MG63 (cell line): ENCODE measurements at regions not wholly inside any gene's neighbourhood (a gene's known extent, or its start where the extent isn't known, plus 50 kb on each side); places are given as distances from the start of the nearest gene placed in this dataset.
"Not testable (repeated sequence)": the region's sequence is repeated elsewhere in the genome, so short reads cannot be mapped to it uniquely, and the experiment has no call there.

Source experiments
- DNase-seq: peaks from one replicate; pipeline ENCODE4 v3.0.0-alpha.2; 2020
- H3K27me3 ChIP-seq: fragments of 250-450 bp; sonication (Bioruptor Pico); 2 replicates; pipeline ENCODE4 v1.5.1; 2020; ENCODE audit warnings: mild to moderate bottlenecking, moderate library complexity
- H3K36me3 ChIP-seq: fragments of 250-450 bp; sonication (Bioruptor Pico); 2 replicates; pipeline ENCODE4 v1.5.1; 2020; ENCODE audit warnings: mild to moderate bottlenecking, moderate library complexity
- H3K4me3 ChIP-seq: fragments of 250-450 bp; sonication (Bioruptor Pico); 2 replicates; pipeline ENCODE4 v1.5.1; 2020; ENCODE audit warnings: mild to moderate bottlenecking, moderate library complexity
- H3K9me3 ChIP-seq: fragments of 250-450 bp; sonication (Bioruptor Pico); 2 replicates; pipeline ENCODE4 v1.5.1; 2020; ENCODE audit warnings: mild to moderate bottlenecking, moderate library complexity

DNA sequence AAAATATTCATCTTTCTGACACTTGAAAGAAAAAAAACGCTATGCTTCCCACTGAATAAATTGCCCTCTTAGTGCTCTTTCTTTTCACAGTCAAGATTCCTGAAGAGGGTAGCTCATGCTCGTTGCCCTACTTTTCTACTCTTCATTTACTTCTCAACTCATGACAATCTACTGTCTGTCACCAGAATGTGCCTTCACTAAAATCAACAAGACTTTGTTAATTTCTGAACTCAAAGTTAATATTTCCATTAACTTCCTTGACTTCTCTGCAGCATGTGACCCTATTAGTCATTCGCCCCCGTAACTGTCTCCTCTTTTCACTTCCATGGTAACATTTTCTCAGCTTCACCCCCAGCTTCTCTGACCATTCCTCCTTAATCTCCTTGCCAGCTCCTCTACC is 98.9 kb upstream of the MAPRE2 start:
- DNase-seq: no peak
- H3K4me3 ChIP-seq: no peak overlapping the region
- H3K9me3 ChIP-seq: no peaks in the 10 kb centered on the region
- H3K36me3 ChIP-seq: no peaks in the 10 kb centered on the region
- H3K27me3 ChIP-seq: no peaks in the 10 kb centered on the region; the same call in 1 of the 2 replicates

- H3K27me3 ChIP-seq: no peaks in the 10 kb centered on the region; the same call in 1 of the 2 replicates
- H3K36me3 ChIP-seq: no peaks in the 10 kb centered on the region
- H3K4me3 ChIP-seq: no peak overlapping the region
- DNase-seq: no peak
- no peaks in the 10 kb centered on the region for H3K9me3 ChIP-seq
Observed at GRCh38 chr18:34942975-34943374, 98.2 kb upstream of the MAPRE2 start.

GRCh38 chr18:34943587-34943986 is 97.6 kb upstream of the MAPRE2 start:
- Histone ChIP-seq H3K36me3 (no peaks in the 10 kb centered on the region), H3K9me3 (no peaks in the 10 kb centered on the region), H3K4me3 (no peak overlapping the region), H3K27me3 (no peaks in the 10 kb centered on the region; the same call in 1 of the 2 replicates)
- no peak for DNase-seq

DNA sequence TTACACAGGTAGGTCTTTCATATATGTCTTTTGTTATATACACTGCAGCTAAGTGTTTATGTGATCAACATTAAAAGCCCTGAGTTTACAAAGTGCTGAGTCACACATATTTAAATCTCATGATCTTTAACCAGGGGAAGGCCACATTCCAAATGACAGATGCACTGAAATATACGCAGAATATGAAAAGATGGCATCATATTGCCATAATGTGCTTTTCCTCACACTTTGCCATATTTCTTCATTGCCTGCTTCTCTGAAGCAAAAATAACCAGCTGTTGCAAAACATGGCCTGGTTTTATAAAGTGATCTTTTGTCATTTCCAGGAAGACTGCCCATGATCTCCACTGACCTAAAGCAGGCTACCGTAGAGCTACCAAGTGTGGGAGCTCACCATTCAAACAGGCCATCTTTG is 93.5 kb upstream of the MAPRE2 start:
- H3K9me3 ChIP-seq: no peaks in the 10 kb centered on the region
- no peaks in the 10 kb centered on the region for H3K27me3 ChIP-seq
- DNase-seq: no peak
- no peak overlapping the region for H3K4me3 ChIP-seq
- no peaks in the 10 kb centered on the region for H3K36me3 ChIP-seq

GRCh38 chr18:34951625-34952379 is 89.4 kb upstream of the MAPRE2 start:
- no peaks in the 10 kb centered on the region for H3K36me3 ChIP-seq
- no peaks in the 10 kb centered on the region for H3K27me3 ChIP-seq
- no peaks in the 10 kb centered on the region for H3K9me3 ChIP-seq
- no peak overlapping the region for H3K4me3 ChIP-seq
- DNase-seq: no peak

GRCh38 chr18:34953212-34953611 is 88.0 kb upstream of the MAPRE2 start:
- H3K9me3 ChIP-seq: no peaks in the 10 kb centered on the region
- no peak for DNase-seq
- H3K27me3 ChIP-seq: no peaks in the 10 kb centered on the region
- H3K36me3 ChIP-seq: no peaks in the 10 kb centered on the region
- H3K4me3 ChIP-seq: no peak overlapping the region

DNA sequence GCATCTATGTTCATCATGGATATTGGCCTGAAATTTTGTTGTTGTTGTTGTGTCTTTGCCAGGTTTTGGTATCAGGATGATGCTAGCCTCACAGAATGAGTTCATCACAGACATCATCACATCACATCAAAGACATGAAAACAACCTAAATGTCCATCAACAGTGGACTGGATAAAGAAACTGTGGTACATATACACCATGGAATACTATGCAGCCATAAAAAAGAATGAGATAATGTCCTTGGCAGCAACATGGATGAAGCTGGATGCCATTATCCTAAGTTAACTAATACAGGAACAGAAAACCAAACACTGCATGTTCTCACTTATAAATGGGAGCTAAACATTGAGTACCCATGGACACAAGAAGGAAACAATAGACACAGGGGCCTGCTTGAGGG is 85.7 kb upstream of the MAPRE2 start:
- DNase-seq, H3K9me3 ChIP-seq, H3K27me3 ChIP-seq, H3K36me3 ChIP-seq, H3K4me3 ChIP-seq: not testable (repeated sequence)

GRCh38 chr18:34956663-34957062 is 84.5 kb upstream of the MAPRE2 start:
- DNase-seq: no peak
- Histone ChIP-seq H3K36me3 (no peaks in the 10 kb centered on the region), H3K9me3 (no peaks in the 10 kb centered on the region), H3K4me3 (no peak overlapping the region), H3K27me3 (no peaks in the 10 kb centered on the region; the same call in 1 of the 2 replicates)

GRCh38 chr18:34957119-34957863 is 83.9 kb upstream of the MAPRE2 start:
- Histone ChIP-seq H3K27me3 (no peaks in the 10 kb centered on the region; the same call in 1 of the 2 replicates), H3K9me3 (no peaks in the 10 kb centered on the region), H3K36me3 (no peaks in the 10 kb centered on the region), H3K4me3 (no peak overlapping the region)
- DNase-seq: no peak

- Histone ChIP-seq H3K9me3 (no peaks in the 10 kb centered on the region), H3K27me3 (no peaks in the 10 kb centered on the region; the same call in 1 of the 2 replicates), H3K36me3 (no peaks in the 10 kb centered on the region), H3K4me3 (no peak overlapping the region)
- no peak for DNase-seq
Observed at GRCh38 chr18:34957864-34958259, 83.4 kb upstream of the MAPRE2 start.

GRCh38 chr18:34959211-34959829 is 81.9 kb upstream of the MAPRE2 start:
- Histone ChIP-seq H3K4me3 (no peak overlapping the region), H3K27me3 (no peaks in the 10 kb centered on the region; the same call in 1 of the 2 replicates), H3K9me3 (no peaks in the 10 kb centered on the region), H3K36me3 (no peaks in the 10 kb centered on the region)
- no peak for DNase-seq

GRCh38 chr18:34959989-34960388 is 81.2 kb upstream of the MAPRE2 start:
- no peak for DNase-seq

GRCh38 chr18:34965108-34965507 is 76.1 kb upstream of the MAPRE2 start:
- no peaks in the 10 kb centered on the region for H3K9me3 ChIP-seq
- no peak for DNase-seq
- no peaks in the 10 kb centered on the region for H3K36me3 ChIP-seq
- H3K27me3 ChIP-seq: no peaks in the 10 kb centered on the region; the same call in 1 of the 2 replicates
- no peak overlapping the region for H3K4me3 ChIP-seq

More at GRCh38 chr18:34959989-34960388, 81.2 kb upstream of the MAPRE2 start:
- H3K9me3 ChIP-seq: no peaks in the 10 kb centered on the region
- H3K4me3 ChIP-seq: no peak overlapping the region
- H3K36me3 ChIP-seq: no peaks in the 10 kb centered on the region
- H3K27me3 ChIP-seq: no peaks in the 10 kb centered on the region; the same call in 1 of the 2 replicates

DNA sequence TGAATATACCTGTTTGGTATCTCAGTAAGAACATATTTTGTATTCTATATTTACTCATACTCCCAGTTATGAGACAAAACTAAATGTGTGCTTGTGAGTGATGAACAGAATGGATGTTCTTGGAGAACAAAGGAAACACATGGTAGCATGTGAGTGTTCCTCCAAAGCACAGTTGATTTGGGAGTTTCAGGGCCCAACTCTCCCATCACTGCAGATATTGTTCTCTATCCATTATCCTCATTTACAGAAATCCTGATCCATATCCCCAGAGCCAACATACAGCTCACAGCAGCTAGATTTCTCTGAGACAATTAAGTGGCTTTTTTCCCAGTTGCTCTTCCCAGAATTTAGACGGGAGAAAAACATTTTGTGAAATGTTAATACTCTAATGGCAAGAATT is 75.6 kb upstream of the MAPRE2 start:
- Histone ChIP-seq H3K4me3 (no peak overlapping the region), H3K9me3 (no peaks in the 10 kb centered on the region), H3K27me3 (no peaks in the 10 kb centered on the region), H3K36me3 (no peaks in the 10 kb centered on the region)
- DNase-seq: no peak

- no peaks in the 10 kb centered on the region for H3K36me3 ChIP-seq
- H3K4me3 ChIP-seq: no peak overlapping the region
- H3K9me3 ChIP-seq: no peaks in the 10 kb centered on the region
- peaks cover 14% of the 10 kb centered on the region for H3K27me3 ChIP-seq
- DNase-seq: no peak
Observed at GRCh38 chr18:34970106-34970505, 71.1 kb upstream of the MAPRE2 start.

GRCh38 chr18:34971313-34971712 is 69.9 kb upstream of the MAPRE2 start:
- Histone ChIP-seq H3K4me3 (no peak overlapping the region), H3K27me3 (peaks cover 26% of the 10 kb centered on the region), H3K9me3 (no peaks in the 10 kb centered on the region), H3K36me3 (no peaks in the 10 kb centered on the region)
- no peak for DNase-seq

- Histone ChIP-seq H3K9me3 (no peaks in the 10 kb centered on the region), H3K36me3 (no peaks in the 10 kb centered on the region), H3K4me3 (no peak overlapping the region), H3K27me3 (peaks cover 42% of the 10 kb centered on the region)
- no peak for DNase-seq
Observed at GRCh38 chr18:34972765-34973414, 68.3 kb upstream of the MAPRE2 start.
